ENCODE measurements at regions not wholly inside any gene's neighbourhood (a gene's known extent, or its start where the extent isn't known, plus 50 kb on each side); places are given as distances from the start of the nearest gene placed in this dataset.
A peak's percentile ranks its signal among the peaks of the same experiment; 100 is the strongest.
"Not testable (repeated sequence)": the region's sequence is repeated elsewhere in the genome, so short reads cannot be mapped to it uniquely, and the experiment has no call there.

DNA sequence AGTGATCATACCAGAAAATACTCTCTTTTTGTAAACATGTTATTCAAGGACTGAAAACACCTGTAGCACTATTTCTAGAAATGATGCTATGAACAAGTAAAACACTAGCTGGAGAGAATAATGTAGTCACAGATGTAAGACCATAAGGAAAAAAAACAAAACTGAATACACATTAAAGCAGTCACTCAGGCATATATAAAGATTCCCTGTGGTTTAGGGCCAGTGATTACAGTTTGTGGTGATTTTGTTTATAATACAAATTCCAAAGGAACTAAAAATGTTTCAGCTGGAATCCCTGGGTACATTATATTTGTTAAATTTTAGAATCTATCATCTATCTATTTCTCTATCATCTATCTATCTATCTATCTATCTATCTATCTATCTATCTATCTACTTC, 777.8 kb upstream of the FRG1 start:
- no peak for DNase-seq (ENCODE audit: low read depth)

DNA sequence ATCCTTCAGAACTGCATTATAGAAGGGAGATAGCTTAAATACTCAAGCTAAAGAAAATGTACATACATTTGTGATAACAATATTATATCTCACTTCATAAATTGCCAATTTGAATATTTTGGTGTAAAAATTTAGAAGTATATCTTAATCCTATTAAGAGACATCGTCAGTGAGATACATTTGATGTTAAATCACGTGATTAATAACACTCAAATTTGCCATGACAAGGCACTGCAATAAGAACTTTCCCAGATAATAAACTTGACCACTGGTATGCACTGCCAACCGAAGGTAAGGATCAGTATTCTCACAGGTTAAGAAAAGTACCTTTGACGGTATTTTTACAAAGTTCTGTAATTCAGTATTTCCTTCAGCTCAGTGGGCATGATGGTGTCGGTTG, 764.7 kb upstream of the FRG1 start:
- DNase-seq (ENCODE audit: low read depth): no peak

DNA sequence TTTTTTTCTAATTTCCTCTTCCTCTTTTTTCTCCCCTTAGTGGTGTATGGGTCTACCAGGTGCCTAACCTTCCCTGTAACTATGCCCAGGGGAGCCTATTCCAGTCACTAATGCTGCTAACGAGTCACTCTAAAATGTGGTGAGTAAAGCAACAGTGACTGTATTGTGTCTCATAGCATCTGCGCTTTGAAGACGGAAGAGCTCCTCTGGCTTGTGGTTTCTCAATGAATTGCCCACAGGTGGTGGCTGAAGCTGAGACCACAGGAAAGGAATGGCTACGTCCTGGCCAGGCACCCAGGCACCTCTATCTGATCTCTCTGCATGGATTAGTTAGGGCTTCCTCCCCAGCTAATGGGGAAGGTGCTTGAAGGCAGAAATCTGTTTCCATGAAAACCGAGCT, 763.5 kb upstream of the FRG1 start:
- no peak for DNase-seq (ENCODE audit: low read depth)

DNA sequence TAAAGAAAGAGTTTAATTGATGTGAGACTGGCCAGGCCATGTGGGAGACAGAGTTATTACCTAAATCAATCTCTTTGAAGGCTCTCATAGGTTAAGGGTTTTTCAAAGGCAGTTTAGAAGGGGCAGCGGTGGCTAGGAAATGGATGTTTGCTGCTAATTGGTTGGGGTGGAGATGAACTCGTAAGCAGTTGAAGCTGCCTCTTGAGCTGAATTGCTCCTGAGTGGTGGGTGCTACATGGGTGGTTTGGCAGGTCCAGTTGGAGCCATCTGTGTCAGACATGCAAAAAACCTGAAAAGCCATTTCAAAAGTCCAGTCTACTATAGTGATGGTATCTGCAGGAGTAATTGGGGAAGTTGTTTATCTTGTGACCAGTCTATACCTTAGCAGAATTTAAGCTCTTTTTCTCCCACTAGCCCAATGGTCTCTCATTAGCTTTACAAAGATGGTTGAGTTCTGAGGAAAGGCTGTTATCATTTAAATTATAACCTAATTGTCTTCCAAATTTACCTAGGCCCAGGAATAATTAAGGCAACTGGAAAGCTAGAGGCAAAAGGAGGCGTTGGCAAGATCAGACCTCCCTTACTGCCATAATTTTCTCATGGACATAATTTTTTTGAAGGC, 762.4 kb upstream of the FRG1 start:
- no peak for DNase-seq (ENCODE audit: low read depth)

DNA sequence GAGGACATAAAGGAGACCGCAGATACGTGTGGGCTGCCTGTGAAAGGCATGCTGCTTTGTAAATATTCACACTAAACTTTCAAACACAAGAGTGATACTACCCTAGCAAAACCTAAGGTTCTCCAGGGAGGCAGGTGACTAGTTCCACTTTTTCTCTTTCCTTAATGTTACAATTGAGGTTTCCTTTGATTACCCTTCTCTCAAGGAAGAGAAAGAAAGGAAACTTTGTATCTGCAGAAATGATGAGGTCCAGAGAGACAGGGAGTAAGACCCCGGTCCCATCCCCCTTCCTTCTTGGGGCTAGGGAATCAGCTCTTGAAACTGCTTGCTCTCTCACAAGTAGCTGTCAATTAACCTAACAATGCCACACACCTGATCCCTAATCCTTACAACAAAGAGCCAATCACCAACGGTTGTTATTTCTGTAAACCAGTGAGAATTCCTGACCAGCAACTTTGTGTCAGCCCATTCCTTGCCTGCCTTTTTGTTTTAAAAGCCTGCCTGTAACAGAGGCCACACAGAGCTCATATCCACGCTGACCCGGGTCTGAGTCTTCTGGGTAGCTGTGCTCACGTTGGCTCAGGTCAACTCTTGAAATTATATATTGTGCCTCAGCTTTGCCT, 754.8 kb upstream of the FRG1 start:
- DNase-seq (ENCODE audit: low read depth): no peak

DNA sequence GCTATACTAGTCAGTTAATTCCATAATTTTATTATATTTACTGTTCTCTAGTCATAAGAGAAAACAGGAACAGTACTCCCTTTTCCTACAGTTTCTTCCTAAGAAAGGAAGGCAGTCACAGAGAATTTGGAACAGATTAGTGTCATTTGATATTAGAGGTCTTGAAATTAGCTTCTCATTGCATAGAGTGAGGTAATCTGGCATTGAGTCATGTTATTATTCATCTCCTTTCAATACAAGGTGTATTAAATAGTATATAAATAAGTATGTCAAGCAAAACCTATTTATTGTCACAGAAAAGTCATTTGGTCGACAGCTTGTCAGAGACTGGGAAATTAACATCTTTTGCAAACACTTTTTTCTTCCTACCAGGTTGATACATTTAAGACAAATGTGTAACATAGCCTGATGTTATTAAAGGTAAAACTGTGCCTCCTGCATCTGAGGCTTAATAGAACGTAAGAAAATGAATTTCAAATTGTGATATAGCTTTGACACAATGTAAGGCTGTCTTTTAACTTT, 753.1 kb upstream of the FRG1 start:
- DNase-seq (ENCODE audit: low read depth): no peak

DNA sequence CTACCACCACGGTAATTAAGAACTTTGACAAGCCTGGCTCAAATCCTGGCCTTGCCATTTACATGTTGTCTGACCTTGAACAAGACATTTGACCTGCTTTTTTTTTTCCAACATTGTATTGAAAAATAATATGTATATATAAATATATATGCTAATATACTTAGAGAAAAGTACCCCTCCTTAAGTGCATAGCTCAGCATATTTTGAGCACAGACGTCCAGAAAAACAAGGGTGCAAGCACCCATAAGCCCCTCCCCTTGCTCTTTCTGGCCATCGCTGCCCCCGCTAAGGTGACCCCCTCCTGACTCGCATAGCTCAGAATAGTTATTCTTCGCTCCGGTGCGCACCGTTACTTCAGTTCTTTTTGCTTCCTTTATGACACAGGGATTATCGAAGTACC, 742.0 kb upstream of the FRG1 start:
- DNase-seq (ENCODE audit: low read depth): no peak

DNA sequence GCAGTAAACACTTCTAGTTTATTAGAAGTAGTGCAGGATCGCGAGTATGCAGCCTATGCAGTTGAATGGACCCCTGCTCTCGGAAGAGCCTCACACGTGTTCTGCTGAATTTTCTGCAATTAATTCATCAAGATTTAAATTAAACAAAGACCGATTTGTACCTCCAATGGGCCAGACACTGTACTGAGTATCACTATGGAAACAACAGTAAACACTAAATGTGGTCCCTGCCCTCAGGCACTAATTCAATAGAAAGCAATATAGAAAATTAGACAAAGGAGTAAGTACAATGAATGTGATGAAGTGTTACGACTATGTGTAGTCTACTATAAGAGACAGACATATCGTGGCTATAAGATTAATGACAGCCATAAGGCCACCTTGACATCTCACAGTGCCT, 740.3 kb upstream of the FRG1 start:
- no peak for DNase-seq (ENCODE audit: low read depth)

DNA sequence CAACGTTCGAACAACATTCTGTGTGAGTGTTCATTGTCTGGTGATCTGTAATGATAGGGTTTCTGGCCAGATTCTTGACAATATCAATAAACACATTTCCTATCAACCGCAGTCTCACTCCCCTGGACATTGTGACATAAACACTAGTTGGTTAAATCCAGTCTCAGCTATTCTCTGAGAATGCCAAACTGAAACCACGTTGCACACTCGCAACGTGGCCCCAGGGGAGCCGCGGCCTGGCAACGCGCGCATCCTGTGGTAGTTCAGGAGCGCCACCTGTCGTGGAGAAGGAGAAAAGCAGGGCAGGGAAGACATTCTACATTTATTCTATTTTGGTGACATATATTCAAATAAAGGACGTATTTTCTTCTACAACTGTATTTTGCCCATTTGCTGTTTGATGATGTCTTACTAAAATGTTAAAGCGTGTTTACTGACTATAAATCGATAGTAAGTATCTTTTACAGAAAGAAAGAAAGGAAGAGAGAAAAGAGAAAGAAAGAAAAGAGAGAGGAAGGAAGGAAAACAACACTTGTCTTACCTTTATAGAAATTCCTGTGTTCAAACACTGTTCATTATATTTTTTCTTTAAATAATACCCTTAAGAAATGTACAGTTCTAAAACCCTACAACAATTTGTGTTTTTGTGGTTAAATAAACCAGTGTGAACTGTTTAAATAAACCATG, 738.3 kb upstream of the FRG1 start:
- DNase-seq (ENCODE audit: low read depth): peak; percentile 6

DNA sequence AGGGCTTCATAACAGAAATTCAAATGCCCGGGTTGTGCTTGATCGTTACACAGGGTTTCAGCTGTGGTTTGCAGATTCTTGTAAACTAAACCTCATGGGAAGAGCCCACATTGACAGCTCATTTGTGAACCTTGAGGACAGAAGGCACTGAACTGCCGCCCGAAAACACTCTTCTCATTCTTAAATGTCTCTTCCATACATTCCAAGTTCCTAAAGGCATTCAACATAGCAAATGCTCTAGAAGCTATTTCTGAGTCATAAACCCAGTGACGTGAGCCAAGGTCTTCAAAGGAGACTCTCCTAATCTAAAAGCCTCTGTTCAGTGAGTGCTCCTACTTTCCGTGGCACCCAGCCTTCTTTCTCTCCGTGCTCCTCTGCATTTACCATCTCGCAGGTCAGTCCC, 737.8 kb upstream of the FRG1 start:
- no peak for DNase-seq (ENCODE audit: low read depth)

DNA sequence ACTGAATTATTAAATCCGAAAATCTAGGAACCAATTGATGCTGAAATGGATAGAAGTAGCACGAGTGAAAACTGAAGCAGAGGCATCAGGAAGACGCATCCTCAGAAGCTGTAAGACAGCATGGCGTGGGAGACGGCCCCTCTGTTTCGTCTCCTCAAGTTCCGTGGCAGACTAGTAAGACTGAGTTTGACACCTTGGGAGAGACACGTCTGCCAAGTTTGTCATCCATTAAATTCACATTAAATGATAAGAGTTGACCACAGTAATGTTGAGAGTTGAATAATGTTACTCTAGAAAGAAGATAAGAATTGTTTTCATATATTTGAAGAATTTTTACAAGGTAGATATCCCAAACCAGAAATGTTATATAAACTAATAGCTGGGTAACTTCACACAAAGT, 736.1 kb upstream of the FRG1 start:
- no peak for DNase-seq (ENCODE audit: low read depth)

DNA sequence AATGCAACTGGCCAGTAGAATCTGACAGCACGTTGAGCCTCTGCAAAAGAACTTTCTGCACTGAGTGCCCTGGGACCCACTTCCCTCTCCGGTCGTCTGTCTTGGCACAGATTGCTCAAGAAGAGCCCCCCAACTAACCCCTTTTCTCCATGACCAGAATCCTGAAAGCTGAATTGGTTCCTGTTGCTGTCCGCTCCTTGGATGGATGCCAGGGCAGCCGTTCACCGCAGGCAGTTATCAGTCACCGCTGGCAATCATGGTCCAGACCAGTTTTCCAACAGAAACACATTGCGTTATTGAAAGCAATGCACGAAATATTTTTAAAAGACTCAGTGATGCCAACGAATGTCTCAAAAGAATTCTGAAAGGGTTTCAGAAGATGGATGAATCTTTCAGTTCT, 733.7 kb upstream of the FRG1 start:
- no peak for DNase-seq (ENCODE audit: low read depth)

DNA sequence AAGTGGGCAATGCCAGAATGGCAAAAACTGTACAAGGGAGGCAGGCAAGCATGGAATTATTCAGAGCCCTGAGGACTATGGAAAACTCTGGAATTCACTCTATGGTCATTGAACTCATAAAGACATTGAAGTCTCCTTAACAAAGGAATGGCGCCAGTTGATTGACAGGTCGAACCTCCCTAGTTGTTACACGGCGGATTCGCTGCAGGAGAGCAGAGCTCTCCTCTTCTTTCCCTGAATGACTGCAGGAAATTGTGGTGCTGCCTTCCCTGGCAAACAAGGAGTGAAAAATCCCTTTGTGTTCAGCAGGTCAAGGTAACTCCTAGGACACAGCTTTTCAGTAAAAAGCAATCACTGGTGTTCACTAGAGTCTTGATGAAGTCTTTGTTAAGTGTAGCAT, 732.8 kb upstream of the FRG1 start:
- no peak for DNase-seq (ENCODE audit: low read depth)

DNA sequence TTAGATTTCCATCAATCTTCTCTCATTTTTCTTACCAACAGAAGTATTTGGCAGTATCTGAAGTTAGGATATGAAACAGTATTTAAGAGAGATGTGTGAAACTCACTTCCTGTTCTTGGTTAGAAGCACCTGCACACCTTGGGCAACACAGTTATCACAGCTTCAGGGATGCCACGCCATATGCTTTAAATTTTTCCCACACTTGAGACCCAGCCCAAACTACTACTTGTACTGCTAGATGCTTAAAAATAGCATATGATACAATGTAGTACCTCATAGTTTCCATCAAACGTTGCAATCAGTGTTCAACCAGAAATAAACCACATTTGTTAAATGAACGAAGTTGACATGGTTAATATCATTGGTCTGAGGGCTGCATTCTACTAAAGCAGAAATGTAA, 725.1 kb upstream of the FRG1 start:
- no peak for DNase-seq (ENCODE audit: low read depth)

DNA sequence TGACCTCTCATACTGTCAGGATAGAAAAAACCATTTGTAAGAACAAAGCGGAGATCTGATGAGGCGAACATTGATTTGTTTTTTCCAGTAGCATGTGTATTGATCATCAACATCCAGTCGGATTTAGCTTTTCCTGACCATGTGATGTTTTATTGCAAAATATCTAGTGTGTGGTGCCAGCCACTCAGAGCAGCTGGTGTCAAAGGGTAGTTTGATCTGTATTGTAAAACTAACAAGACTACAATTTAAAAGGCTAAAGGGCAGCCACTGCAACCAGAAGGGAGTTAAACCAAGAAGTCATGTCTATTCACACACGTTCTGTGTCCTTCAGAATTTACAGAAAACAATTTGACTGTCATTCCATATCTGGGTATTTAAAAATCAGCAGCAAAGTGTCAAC, 719.0 kb upstream of the FRG1 start:
- no peak for DNase-seq (ENCODE audit: low read depth)

DNA sequence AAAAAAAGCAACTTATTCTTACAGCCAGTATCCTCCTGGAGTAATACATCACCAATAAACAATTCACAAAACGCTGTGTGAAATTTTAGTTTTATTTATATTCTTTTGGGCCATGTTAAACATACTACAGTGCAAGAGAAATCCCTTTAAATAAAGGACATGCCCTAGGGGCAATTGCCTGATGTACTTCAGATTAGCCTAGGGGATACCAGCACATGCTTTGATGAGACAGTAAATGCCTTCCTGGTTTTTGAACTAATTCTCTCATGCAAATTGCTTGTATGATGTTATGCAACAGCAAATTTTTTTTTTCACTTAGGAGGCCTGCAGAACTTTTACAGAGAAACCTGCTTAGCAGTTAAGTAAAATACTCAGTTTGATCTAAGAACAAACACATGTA, 711.9 kb upstream of the FRG1 start:
- DNase-seq (ENCODE audit: low read depth): no peak

DNA sequence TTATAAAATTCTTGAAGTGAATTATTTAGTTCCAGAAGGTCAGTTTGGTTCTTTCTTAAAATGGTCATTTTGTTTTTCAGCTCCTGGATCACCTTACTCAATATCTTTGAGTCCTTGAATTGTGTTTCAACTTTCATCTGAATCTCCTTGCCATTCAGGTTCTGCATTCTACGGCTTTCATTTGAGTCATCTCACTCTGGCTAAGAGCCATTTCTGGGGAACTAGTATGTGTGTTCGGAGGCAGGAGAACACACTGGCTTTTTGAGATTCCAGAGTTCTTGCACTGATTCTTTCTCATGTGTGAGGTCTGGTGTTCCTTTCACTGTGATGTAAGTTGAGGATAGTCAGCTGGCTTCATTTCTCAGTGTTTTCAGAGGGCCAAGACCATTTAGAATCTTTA, 708.4 kb upstream of the FRG1 start:
- DNase-seq (ENCODE audit: low read depth): no peak

DNA sequence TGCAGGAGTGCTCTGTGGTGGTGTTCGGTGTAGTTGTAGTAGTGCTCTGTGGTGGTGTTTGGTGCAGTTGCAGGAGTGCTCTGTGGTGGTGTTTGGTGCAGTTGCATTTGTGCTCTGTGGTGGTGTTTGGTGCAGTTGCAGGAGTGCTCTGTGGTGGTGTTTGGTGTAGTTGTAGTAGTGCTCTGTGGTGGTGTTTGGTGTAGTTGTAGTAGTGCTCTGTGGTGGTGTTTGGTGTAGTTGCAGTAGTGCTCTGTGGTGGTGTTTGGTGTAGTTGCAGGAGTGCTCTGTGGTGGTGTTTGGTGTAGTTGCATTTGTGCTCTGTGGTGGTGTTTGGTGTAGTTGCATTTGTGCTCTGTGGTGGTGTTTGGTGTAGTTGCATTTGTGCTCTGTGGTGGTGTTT, 706.9 kb upstream of the FRG1 start:
- DNase-seq (ENCODE audit: low read depth): not testable (repeated sequence)

DNA sequence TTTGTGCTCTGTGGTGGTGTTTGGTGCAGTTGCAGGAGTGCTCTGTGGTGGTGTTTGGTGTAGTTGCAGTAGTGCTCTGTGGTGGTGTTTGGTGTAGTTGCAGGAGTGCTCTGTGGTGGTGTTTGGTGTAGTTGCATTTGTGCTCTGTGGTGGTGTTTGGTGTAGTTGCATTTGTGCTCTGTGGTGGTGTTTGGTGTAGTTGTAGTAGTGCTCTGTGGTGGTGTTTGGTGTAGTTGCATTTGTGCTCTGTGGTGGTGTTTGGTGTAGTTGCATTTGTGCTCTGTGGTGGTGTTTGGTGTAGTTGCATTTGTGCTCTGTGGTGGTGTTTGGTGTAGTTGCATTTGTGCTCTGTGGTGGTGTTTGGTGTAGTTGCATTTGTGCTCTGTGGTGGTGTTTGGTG, 705.7 kb upstream of the FRG1 start:
- not testable (repeated sequence) for DNase-seq (ENCODE audit: low read depth)

DNA sequence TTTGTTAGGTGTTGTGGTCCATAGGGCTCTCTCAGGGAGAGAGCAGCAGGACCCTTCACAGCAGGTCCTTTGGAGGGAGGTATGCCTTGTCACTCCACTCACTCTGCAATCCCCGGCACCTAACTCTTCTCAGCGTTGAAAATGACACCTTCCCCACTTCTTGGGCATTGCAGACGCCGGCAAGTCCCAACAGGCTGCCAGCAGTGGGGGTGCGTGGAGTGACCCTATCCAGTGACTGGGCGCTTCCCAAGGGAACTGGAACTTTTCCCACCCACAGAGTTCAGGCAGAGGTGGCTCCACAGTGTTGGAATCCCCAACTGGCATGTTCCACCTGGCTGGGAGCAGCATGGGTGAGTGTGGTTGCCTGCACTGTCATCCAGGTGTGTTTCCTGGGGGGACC, 705.1 kb upstream of the FRG1 start:
- no peak for DNase-seq (ENCODE audit: low read depth)

DNA sequence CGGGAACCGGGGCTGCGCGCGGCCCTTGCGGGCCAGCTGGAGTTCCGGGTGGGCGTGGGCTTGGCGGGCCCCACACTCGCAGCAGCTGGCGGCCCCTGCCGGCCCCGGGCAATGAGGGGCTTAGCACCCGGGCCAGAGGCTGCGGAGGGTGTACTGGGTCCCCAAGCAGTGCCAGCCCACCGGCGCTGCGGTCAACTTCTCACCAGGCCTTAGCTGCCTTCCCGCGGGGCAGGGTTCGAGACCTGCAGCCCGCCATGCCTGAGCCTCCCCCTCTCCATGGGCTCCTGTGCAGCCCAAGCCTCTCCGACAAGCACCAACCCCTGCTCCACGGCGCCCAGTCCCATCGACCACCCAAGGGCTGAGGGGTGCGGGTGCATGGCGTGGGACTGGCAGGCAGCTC, 704.4 kb upstream of the FRG1 start:
- not testable (repeated sequence) for DNase-seq (ENCODE audit: low read depth)

DNA sequence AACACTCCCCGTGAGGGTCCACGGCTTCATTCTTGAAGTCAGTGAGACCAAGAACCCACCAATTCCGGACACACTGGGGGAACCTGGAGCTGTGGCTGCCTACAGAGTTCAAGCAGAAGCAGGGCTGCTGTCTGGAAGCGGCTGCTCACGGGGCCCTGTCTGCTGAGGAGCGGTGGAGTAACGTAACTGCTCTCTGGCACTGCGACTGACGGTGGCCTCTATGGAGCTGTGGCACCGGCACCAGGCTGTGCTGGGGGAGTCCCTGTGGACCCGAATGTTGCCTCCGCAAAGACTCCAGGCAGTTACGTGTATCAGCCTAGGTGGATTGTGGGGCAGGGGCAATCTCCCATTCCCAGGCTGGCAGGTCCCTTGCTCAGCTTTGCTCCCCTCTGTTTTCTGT, 703.3 kb upstream of the FRG1 start:
- no peak for DNase-seq (ENCODE audit: low read depth)

DNA sequence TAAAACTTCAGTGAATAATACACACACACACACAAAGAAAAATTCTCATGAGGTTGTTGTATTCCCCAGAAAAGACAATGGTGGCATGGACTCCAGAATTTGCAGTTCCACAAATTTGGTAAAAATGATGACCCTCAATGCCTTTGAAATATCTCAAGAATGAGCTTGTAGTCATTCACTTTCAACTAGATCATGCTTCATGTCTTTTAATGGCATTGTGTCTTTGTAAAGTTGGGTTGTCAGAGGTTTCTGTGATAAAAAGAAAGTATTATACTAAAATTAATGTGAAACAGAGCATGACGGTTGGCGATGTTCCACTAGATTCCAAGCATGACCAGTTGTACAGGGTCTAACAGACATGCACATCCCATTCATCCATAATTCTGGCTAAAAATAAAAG, 685.0 kb upstream of the FRG1 start:
- DNase-seq (ENCODE audit: low read depth): no peak
